ENCODE measurements at regions not wholly inside any gene's neighbourhood (a gene's known extent, or its start where the extent isn't known, plus 50 kb on each side); places are given as distances from the start of the nearest gene placed in this dataset.

GRCh38 chr7:45235905-45236304 is 78.3 kb downstream of the RAMP3 start:
- Histone ChIP-seq H3K23ac (ENCODE audit: low read depth, low read length, poor library complexity) (no peak overlapping the region), H2AK5ac (ENCODE audit: low read depth, low read length) (no peak overlapping the region), H2AFZ (ENCODE audit: low read length) (no peak overlapping the region), H2BK12ac (ENCODE audit: low read length) (no peak overlapping the region), H3K4me2 (ENCODE audit: insufficient read depth, low read length, poor library complexity, severe bottlenecking) (no peak overlapping the region), H3K4ac (ENCODE audit: low read length) (no peak overlapping the region), H4K8ac (ENCODE audit: low read depth, low read length) (no peak overlapping the region), H3K27ac (replicated peaks; ENCODE audit: low read length) (no peak overlapping the region), H4K91ac (ENCODE audit: low read depth, low read length, poor library complexity) (no peak overlapping the region), H3K14ac (ENCODE audit: low read length) (no peak overlapping the region), H2BK15ac (ENCODE audit: low read length) (no peak overlapping the region), H2BK120ac (ENCODE audit: low read depth, low read length) (no peak overlapping the region), H3K9me3 (replicated peaks in 1 of 2; ENCODE audit: control insufficient read depth in 2 of 2, insufficient read depth in 1 of 2, low read depth in 1 of 2, low read length in 2 of 2) (no peaks in the 10 kb centered on the region), H3K79me1 (ENCODE audit: low read depth, low read length) (no peaks in the 10 kb centered on the region), H3K4me1 (ENCODE audit: control insufficient read depth in 2 of 2, insufficient read depth in 1 of 2, low read depth in 1 of 2, low read length in 2 of 2) (no peaks in the 10 kb centered on the region), H3K27me3 (ENCODE audit: control insufficient read depth in 3 of 3, insufficient read depth in 3 of 3, low read depth in 1 of 3, low read length in 3 of 3) (peaks cover 0 to 22% (median 0%) of the 10 kb centered on the region in 3 experiments), H3K4me3 (ENCODE audit: low read length in 2 of 2) (no peak overlapping the region), H3K36me3 (replicated peaks in 1 of 2; ENCODE audit: control insufficient read depth in 2 of 2, insufficient read depth in 2 of 2, low read length in 2 of 2) (no peaks in the 10 kb centered on the region), H3K9ac (ENCODE audit: low read depth, low read length, poor library complexity) (no peak overlapping the region), H2BK5ac (ENCODE audit: low read length) (no peak overlapping the region), H3K18ac (ENCODE audit: low read length) (no peak overlapping the region)
- DNase-seq (ENCODE audit: low spot score), result no peak

- Histone ChIP-seq H3K18ac (ENCODE audit: low read length) (no peak overlapping the region), H2BK12ac (ENCODE audit: low read length) (no peak overlapping the region), H3K23ac (ENCODE audit: low read depth, low read length, poor library complexity) (no peak overlapping the region), H4K91ac (ENCODE audit: low read depth, low read length, poor library complexity) (no peak overlapping the region), H3K4me1 (ENCODE audit: control insufficient read depth in 2 of 2, insufficient read depth in 1 of 2, low read depth in 1 of 2, low read length in 2 of 2) (no peaks in the 10 kb centered on the region), H3K9me3 (replicated peaks in 1 of 2; ENCODE audit: control insufficient read depth in 2 of 2, insufficient read depth in 1 of 2, low read depth in 1 of 2, low read length in 2 of 2) (no peaks in the 10 kb centered on the region), H4K8ac (ENCODE audit: low read depth, low read length) (no peak overlapping the region), H3K79me1 (ENCODE audit: low read depth, low read length) (no peaks in the 10 kb centered on the region), H3K27me3 (ENCODE audit: control insufficient read depth in 3 of 3, insufficient read depth in 3 of 3, low read depth in 1 of 3, low read length in 3 of 3) (peaks cover 0 to 19% (median 0%) of the 10 kb centered on the region in 3 experiments), H2BK15ac (ENCODE audit: low read length) (no peak overlapping the region), H2AK5ac (ENCODE audit: low read depth, low read length) (no peak overlapping the region), H3K36me3 (replicated peaks in 1 of 2; ENCODE audit: control insufficient read depth in 2 of 2, insufficient read depth in 2 of 2, low read length in 2 of 2) (no peaks in the 10 kb centered on the region), H2BK120ac (ENCODE audit: low read depth, low read length) (no peak overlapping the region), H3K9ac (ENCODE audit: low read depth, low read length, poor library complexity) (no peak overlapping the region), H3K27ac (replicated peaks; ENCODE audit: low read length) (no peak overlapping the region), H3K4me3 (ENCODE audit: low read length in 2 of 2) (no peak overlapping the region), H3K4me2 (ENCODE audit: insufficient read depth, low read length, poor library complexity, severe bottlenecking) (no peak overlapping the region), H2AFZ (ENCODE audit: low read length) (no peak overlapping the region), H3K4ac (ENCODE audit: low read length) (no peak overlapping the region), H2BK5ac (ENCODE audit: low read length) (no peak overlapping the region), H3K14ac (ENCODE audit: low read length) (no peak overlapping the region)
- WGBS, 2 donors (ENCODE audit: extremely low coverage in 2 of 2, insufficient read length in 2 of 2, insufficient replicate concordance in 1 of 2), result no CpG with 5 or more reads among the region's 1 CpG
- DNase-seq (ENCODE audit: low spot score), result no peak
Measured at GRCh38 chr7:45236666-45237065, 79.1 kb downstream of the RAMP3 start.

- Histone ChIP-seq H3K14ac (ENCODE audit: low read length) (no peak overlapping the region), H2BK12ac (ENCODE audit: low read length) (no peak overlapping the region), H3K23ac (ENCODE audit: low read depth, low read length, poor library complexity) (no peak overlapping the region), H2AK5ac (ENCODE audit: low read depth, low read length) (no peak overlapping the region), H2BK15ac (ENCODE audit: low read length) (no peak overlapping the region), H3K79me1 (ENCODE audit: low read depth, low read length) (no peaks in the 10 kb centered on the region), H2BK5ac (ENCODE audit: low read length) (no peak overlapping the region), H4K91ac (ENCODE audit: low read depth, low read length, poor library complexity) (no peak overlapping the region), H3K27ac (replicated peaks; ENCODE audit: low read length) (no peak overlapping the region), H4K8ac (ENCODE audit: low read depth, low read length) (no peak overlapping the region), H3K27me3 (ENCODE audit: control insufficient read depth in 3 of 3, insufficient read depth in 3 of 3, low read depth in 1 of 3, low read length in 3 of 3) (peaks cover 0 to 18% (median 0%) of the 10 kb centered on the region in 3 experiments), H2AFZ (ENCODE audit: low read length) (no peak overlapping the region), H3K9me3 (replicated peaks in 1 of 2; ENCODE audit: control insufficient read depth in 2 of 2, insufficient read depth in 1 of 2, low read depth in 1 of 2, low read length in 2 of 2) (no peaks in the 10 kb centered on the region), H3K18ac (ENCODE audit: low read length) (no peak overlapping the region), H2BK120ac (ENCODE audit: low read depth, low read length) (no peak overlapping the region), H3K4me2 (ENCODE audit: insufficient read depth, low read length, poor library complexity, severe bottlenecking) (no peak overlapping the region), H3K36me3 (replicated peaks in 1 of 2; ENCODE audit: control insufficient read depth in 2 of 2, insufficient read depth in 2 of 2, low read length in 2 of 2) (no peaks in the 10 kb centered on the region), H3K9ac (ENCODE audit: low read depth, low read length, poor library complexity) (no peak overlapping the region), H3K4ac (ENCODE audit: low read length) (no peak overlapping the region), H3K4me3 (ENCODE audit: low read length in 2 of 2) (no peak overlapping the region), H3K4me1 (ENCODE audit: control insufficient read depth in 2 of 2, insufficient read depth in 1 of 2, low read depth in 1 of 2, low read length in 2 of 2) (no peaks in the 10 kb centered on the region)
- no peak for DNase-seq (ENCODE audit: low spot score)
- no CpG with 5 or more reads among the region's 13 CpGs for WGBS, 2 donors (ENCODE audit: extremely low coverage in 2 of 2, insufficient read length in 2 of 2, insufficient replicate concordance in 1 of 2)
Measured at GRCh38 chr7:45237788-45238461, 80.3 kb downstream of the RAMP3 start.

- Histone ChIP-seq H3K9ac (ENCODE audit: low read depth, low read length, poor library complexity) (no peak overlapping the region), H3K4me1 (ENCODE audit: control insufficient read depth in 2 of 2, insufficient read depth in 1 of 2, low read depth in 1 of 2, low read length in 2 of 2) (no peaks in the 10 kb centered on the region), H3K79me1 (ENCODE audit: low read depth, low read length) (no peaks in the 10 kb centered on the region), H3K27me3 (ENCODE audit: control insufficient read depth in 3 of 3, insufficient read depth in 3 of 3, low read depth in 1 of 3, low read length in 3 of 3) (peaks cover 0 to 18% (median 0%) of the 10 kb centered on the region in 3 experiments), H2BK15ac (ENCODE audit: low read length) (no peak overlapping the region), H3K4ac (ENCODE audit: low read length) (no peak overlapping the region), H3K4me2 (ENCODE audit: insufficient read depth, low read length, poor library complexity, severe bottlenecking) (no peak overlapping the region), H2BK5ac (ENCODE audit: low read length) (no peak overlapping the region), H2AK5ac (ENCODE audit: low read depth, low read length) (no peak overlapping the region), H4K8ac (ENCODE audit: low read depth, low read length) (no peak overlapping the region), H3K36me3 (replicated peaks in 1 of 2; ENCODE audit: control insufficient read depth in 2 of 2, insufficient read depth in 2 of 2, low read length in 2 of 2) (no peaks in the 10 kb centered on the region), H3K9me3 (replicated peaks in 1 of 2; ENCODE audit: control insufficient read depth in 2 of 2, insufficient read depth in 1 of 2, low read depth in 1 of 2, low read length in 2 of 2) (no peaks in the 10 kb centered on the region), H3K27ac (replicated peaks; ENCODE audit: low read length) (no peak overlapping the region), H2BK120ac (ENCODE audit: low read depth, low read length) (no peak overlapping the region), H2AFZ (ENCODE audit: low read length) (no peak overlapping the region), H2BK12ac (ENCODE audit: low read length) (no peak overlapping the region), H3K14ac (ENCODE audit: low read length) (no peak overlapping the region), H3K18ac (ENCODE audit: low read length) (no peak overlapping the region), H3K4me3 (ENCODE audit: low read length in 2 of 2) (no peak overlapping the region), H4K91ac (ENCODE audit: low read depth, low read length, poor library complexity) (no peak overlapping the region), H3K23ac (ENCODE audit: low read depth, low read length, poor library complexity) (no peak overlapping the region)
- no peak for DNase-seq (ENCODE audit: low spot score)
- no CpG with 5 or more reads among the region's 5 CpGs for WGBS, 2 donors (ENCODE audit: extremely low coverage in 2 of 2, insufficient read length in 2 of 2, insufficient replicate concordance in 1 of 2)
Measured at GRCh38 chr7:45238806-45239205, 81.2 kb downstream of the RAMP3 start.

Measured in neuronal stem cell (in vitro differentiated cells).